ENCODE measurements at regions not wholly inside any gene's neighbourhood (a gene's known extent, or its start where the extent isn't known, plus 50 kb on each side); places are given as distances from the start of the nearest gene placed in this dataset.

- Histone ChIP-seq H3K9me2 (replicated peaks; ENCODE audit: insufficient read depth, low read length) (no peaks in the 10 kb centered on the region), H2AFZ (ENCODE audit: low read depth, low read length, severe bottlenecking) (no peak overlapping the region), H3K4me2 (ENCODE audit: low read depth, low read length, poor library complexity, severe bottlenecking) (no peak overlapping the region), H3K27me3 (ENCODE audit: low read length) (no peaks in the 10 kb centered on the region), H3K9ac (ENCODE audit: low read length) (no peak overlapping the region), H3K36me3 (ENCODE audit: low read length) (no peaks in the 10 kb centered on the region), H4K20me1 (ENCODE audit: low read depth, low read length) (no peaks in the 10 kb centered on the region), H3K27ac (ENCODE audit: low read depth, low read length) (no peak overlapping the region), H3F3A (ENCODE audit: insufficient read depth) (no peaks in the 10 kb centered on the region), H3K79me2 (ENCODE audit: insufficient read depth, low read length) (no peaks in the 10 kb centered on the region), H3K9me3 (ENCODE audit: insufficient read depth, low read length) (no peaks in the 10 kb centered on the region), H3K4me3 (ENCODE audit: insufficient read depth, low read length, poor library complexity, severe bottlenecking) (no peak overlapping the region)
- TF ChIP-seq EZH2phosphoT487 (conservative IDR thresholded peaks at IDR 0.05; ENCODE audit: low read length) = no peak
- no peak for TF ChIP-seq CTCF (IDR thresholded peaks at IDR 0.05; ENCODE audit: insufficient read depth, low read length, poor library complexity, severe bottlenecking)
Measured at GRCh38 chr2:18245375-18245774, 315.1 kb downstream of the RDH14 start.

GRCh38 chr2:18244845-18245244 lies 315.6 kb downstream of the RDH14 start:
- Histone ChIP-seq H3K9me2 (replicated peaks; ENCODE audit: insufficient read depth, low read length) (no peaks in the 10 kb centered on the region), H3F3A (ENCODE audit: insufficient read depth) (no peaks in the 10 kb centered on the region), H3K9me3 (ENCODE audit: insufficient read depth, low read length) (no peaks in the 10 kb centered on the region), H3K4me3 (ENCODE audit: insufficient read depth, low read length, poor library complexity, severe bottlenecking) (no peak overlapping the region), H2AFZ (ENCODE audit: low read depth, low read length, severe bottlenecking) (no peak overlapping the region), H3K27ac (ENCODE audit: low read depth, low read length) (no peak overlapping the region), H3K4me2 (ENCODE audit: low read depth, low read length, poor library complexity, severe bottlenecking) (no peak overlapping the region), H3K27me3 (ENCODE audit: low read length) (no peaks in the 10 kb centered on the region), H3K79me2 (ENCODE audit: insufficient read depth, low read length) (no peaks in the 10 kb centered on the region), H4K20me1 (ENCODE audit: low read depth, low read length) (no peaks in the 10 kb centered on the region), H3K36me3 (ENCODE audit: low read length) (no peaks in the 10 kb centered on the region), H3K9ac (ENCODE audit: low read length) (no peak overlapping the region)
- TF ChIP-seq EZH2phosphoT487 (conservative IDR thresholded peaks at IDR 0.05; ENCODE audit: low read length) = no peak
- no peak for TF ChIP-seq CTCF (IDR thresholded peaks at IDR 0.05; ENCODE audit: insufficient read depth, low read length, poor library complexity, severe bottlenecking)

GRCh38 chr2:18243816-18244215 lies 316.6 kb downstream of the RDH14 start:
- H3F3A ChIP-seq (ENCODE audit: insufficient read depth) = no peaks in the 10 kb centered on the region
- TF ChIP-seq CTCF (IDR thresholded peaks at IDR 0.05; ENCODE audit: insufficient read depth, low read length, poor library complexity, severe bottlenecking) (no peak), EZH2phosphoT487 (conservative IDR thresholded peaks at IDR 0.05; ENCODE audit: low read length) (no peak)
- no peak overlapping the region for H2AFZ ChIP-seq (ENCODE audit: low read depth, low read length, severe bottlenecking)
- H3K9me2 ChIP-seq (replicated peaks; ENCODE audit: insufficient read depth, low read length) = no peaks in the 10 kb centered on the region
- H3K27ac ChIP-seq (ENCODE audit: low read depth, low read length) = no peak overlapping the region
- H4K20me1 ChIP-seq (ENCODE audit: low read depth, low read length) = no peaks in the 10 kb centered on the region
- no peaks in the 10 kb centered on the region for H3K9me3 ChIP-seq (ENCODE audit: insufficient read depth, low read length)
- H3K36me3 ChIP-seq (ENCODE audit: low read length) = no peaks in the 10 kb centered on the region
- no peaks in the 10 kb centered on the region for H3K27me3 ChIP-seq (ENCODE audit: low read length)
- no peak overlapping the region for H3K4me2 ChIP-seq (ENCODE audit: low read depth, low read length, poor library complexity, severe bottlenecking)
- H3K9ac ChIP-seq (ENCODE audit: low read length) = no peak overlapping the region
- no peaks in the 10 kb centered on the region for H3K79me2 ChIP-seq (ENCODE audit: insufficient read depth, low read length)
- no peak overlapping the region for H3K4me3 ChIP-seq (ENCODE audit: insufficient read depth, low read length, poor library complexity, severe bottlenecking)
